ENCODE measurements at regions not wholly inside any gene's neighbourhood (a gene's known extent, or its start where the extent isn't known, plus 50 kb on each side); places are given as distances from the start of the nearest gene placed in this dataset.

DNA sequence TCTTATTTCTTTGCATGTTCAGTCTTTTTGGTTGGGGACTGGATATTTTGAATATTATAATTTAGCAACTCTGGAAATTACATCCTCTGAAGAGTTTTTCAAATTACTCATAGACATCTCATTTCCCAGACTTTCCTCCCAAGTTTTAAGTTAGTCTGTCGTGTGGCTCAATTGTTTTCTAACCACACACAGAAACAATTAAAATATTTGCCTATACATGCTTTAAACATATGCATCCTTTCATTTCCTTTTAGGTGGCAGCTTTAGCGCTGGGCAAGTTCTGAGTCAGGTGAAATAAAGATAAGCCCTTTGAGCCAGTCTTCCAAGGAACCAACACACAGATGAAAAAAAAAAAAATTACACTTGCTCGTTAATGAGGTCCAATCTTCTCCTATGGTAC lies 307.0 kb upstream of the SPOCK3 start:
- TF ChIP-seq EP300 (IDR thresholded peaks at IDR 0.05) (no peak), POLR2A (IDR thresholded peaks at IDR 0.05) (no peak)
- TF ChIP-seq, protein P1, sequence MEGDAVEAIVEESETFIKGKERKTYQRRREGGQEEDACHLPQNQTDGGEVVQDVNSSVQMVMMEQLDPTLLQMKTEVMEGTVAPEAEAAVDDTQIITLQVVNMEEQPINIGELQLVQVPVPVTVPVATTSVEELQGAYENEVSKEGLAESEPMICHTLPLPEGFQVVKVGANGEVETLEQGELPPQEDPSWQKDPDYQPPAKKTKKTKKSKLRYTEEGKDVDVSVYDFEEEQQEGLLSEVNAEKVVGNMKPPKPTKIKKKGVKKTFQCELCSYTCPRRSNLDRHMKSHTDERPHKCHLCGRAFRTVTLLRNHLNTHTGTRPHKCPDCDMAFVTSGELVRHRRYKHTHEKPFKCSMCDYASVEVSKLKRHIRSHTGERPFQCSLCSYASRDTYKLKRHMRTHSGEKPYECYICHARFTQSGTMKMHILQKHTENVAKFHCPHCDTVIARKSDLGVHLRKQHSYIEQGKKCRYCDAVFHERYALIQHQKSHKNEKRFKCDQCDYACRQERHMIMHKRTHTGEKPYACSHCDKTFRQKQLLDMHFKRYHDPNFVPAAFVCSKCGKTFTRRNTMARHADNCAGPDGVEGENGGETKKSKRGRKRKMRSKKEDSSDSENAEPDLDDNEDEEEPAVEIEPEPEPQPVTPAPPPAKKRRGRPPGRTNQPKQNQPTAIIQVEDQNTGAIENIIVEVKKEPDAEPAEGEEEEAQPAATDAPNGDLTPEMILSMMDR (IDR thresholded peaks at IDR 0.05), result no peak
